ENCODE measurements at regions not wholly inside any gene's neighbourhood (a gene's known extent, or its start where the extent isn't known, plus 50 kb on each side); places are given as distances from the start of the nearest gene placed in this dataset.
A peak's percentile ranks its signal among the peaks of the same experiment; 100 is the strongest.

DNA sequence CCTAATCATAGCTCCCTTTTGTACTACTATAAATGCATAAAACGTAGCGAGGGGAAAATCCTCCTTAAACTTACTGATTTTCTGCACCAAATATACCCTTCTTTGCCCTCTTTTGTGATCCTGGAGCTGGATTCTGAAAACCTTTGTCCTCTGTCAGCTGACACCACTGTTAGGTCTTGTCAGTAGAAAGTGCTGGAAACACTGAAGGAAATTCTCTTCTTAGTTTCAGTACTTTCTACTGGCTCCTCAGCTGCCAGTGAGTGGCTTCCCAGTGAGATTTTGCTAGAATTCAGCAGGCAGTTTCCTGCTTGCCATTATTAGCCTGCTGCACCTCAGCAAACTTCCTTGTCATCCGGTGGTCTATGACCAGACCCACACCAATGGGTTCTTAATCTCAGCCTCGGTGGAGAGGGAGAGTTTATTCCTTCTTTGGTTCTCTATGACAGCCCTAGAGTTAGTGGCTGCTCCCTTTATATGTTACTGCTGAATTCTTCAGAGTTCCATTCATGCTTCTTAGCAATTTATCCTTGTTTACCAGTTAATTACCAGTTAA, 476.2 kb downstream of the FSCB start:
- H3K4me2 ChIP-seq: peak overlapping the region; percentile 21; the same call in 1 of the 2 replicates
- Mint-ChIP-seq H3K36me3 (ENCODE audit: low read depth) (no peaks in the 10 kb centered on the region), H3K4me3 (no peak overlapping the region), H3K9me3 (no peaks in the 10 kb centered on the region; the same call in 2 of the 3 replicates), H3K4me1 (peaks cover 11% of the 10 kb centered on the region), H3K27me3 (ENCODE audit: insufficient read depth, low read depth, poor library complexity) (peaks cover 3% of the 10 kb centered on the region), H3K27ac (peak overlapping the region; percentile 50)
- H2AFZ ChIP-seq: peak overlapping the region; percentile 72
- H3K27ac ChIP-seq (ENCODE audit: low read depth): no peak overlapping the region; the same call in 1 of the 2 replicates
- H3F3A ChIP-seq (replicated peaks; ENCODE audit: low read depth): no peaks in the 10 kb centered on the region
- TF ChIP-seq ZNF331 (CRISPR knock-in tag; IDR thresholded peaks at IDR 0.05; ENCODE audit: low read depth) (no peak), EZH2 (IDR thresholded peaks at IDR 0.05; ENCODE audit: low read depth, unreplicated experiment) (no peak), NANOG (IDR thresholded peaks at IDR 0.05; ENCODE audit: borderline replicate concordance) (no peak), EZH2phosphoT487 (IDR thresholded peaks at IDR 0.05; ENCODE audit: unreplicated experiment) (no peak), ZNF114 (CRISPR knock-in tag; IDR thresholded peaks at IDR 0.05) (no peak), STAT1 (IDR thresholded peaks at IDR 0.05; ENCODE audit: unreplicated experiment) (no peak), CREB1 (CRISPR knock-in tag; IDR thresholded peaks at IDR 0.05; ENCODE audit: low read depth) (no peak), POLR2AphosphoS5 (IDR thresholded peaks at IDR 0.05; ENCODE audit: low read depth) (no peak)
- TF ChIP-seq, protein P1, sequence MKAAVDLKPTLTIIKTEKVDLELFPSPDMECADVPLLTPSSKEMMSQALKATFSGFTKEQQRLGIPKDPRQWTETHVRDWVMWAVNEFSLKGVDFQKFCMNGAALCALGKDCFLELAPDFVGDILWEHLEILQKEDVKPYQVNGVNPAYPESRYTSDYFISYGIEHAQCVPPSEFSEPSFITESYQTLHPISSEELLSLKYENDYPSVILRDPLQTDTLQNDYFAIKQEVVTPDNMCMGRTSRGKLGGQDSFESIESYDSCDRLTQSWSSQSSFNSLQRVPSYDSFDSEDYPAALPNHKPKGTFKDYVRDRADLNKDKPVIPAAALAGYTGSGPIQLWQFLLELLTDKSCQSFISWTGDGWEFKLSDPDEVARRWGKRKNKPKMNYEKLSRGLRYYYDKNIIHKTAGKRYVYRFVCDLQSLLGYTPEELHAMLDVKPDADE (IDR thresholded peaks at IDR 0.05): no peak
- TF ChIP-seq, protein P2, sequence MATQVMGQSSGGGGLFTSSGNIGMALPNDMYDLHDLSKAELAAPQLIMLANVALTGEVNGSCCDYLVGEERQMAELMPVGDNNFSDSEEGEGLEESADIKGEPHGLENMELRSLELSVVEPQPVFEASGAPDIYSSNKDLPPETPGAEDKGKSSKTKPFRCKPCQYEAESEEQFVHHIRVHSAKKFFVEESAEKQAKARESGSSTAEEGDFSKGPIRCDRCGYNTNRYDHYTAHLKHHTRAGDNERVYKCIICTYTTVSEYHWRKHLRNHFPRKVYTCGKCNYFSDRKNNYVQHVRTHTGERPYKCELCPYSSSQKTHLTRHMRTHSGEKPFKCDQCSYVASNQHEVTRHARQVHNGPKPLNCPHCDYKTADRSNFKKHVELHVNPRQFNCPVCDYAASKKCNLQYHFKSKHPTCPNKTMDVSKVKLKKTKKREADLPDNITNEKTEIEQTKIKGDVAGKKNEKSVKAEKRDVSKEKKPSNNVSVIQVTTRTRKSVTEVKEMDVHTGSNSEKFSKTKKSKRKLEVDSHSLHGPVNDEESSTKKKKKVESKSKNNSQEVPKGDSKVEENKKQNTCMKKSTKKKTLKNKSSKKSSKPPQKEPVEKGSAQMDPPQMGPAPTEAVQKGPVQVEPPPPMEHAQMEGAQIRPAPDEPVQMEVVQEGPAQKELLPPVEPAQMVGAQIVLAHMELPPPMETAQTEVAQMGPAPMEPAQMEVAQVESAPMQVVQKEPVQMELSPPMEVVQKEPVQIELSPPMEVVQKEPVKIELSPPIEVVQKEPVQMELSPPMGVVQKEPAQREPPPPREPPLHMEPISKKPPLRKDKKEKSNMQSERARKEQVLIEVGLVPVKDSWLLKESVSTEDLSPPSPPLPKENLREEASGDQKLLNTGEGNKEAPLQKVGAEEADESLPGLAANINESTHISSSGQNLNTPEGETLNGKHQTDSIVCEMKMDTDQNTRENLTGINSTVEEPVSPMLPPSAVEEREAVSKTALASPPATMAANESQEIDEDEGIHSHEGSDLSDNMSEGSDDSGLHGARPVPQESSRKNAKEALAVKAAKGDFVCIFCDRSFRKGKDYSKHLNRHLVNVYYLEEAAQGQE (IDR thresholded peaks at IDR 0.05; ENCODE audit: unreplicated experiment): no peak
- TF ChIP-seq, protein P3, sequence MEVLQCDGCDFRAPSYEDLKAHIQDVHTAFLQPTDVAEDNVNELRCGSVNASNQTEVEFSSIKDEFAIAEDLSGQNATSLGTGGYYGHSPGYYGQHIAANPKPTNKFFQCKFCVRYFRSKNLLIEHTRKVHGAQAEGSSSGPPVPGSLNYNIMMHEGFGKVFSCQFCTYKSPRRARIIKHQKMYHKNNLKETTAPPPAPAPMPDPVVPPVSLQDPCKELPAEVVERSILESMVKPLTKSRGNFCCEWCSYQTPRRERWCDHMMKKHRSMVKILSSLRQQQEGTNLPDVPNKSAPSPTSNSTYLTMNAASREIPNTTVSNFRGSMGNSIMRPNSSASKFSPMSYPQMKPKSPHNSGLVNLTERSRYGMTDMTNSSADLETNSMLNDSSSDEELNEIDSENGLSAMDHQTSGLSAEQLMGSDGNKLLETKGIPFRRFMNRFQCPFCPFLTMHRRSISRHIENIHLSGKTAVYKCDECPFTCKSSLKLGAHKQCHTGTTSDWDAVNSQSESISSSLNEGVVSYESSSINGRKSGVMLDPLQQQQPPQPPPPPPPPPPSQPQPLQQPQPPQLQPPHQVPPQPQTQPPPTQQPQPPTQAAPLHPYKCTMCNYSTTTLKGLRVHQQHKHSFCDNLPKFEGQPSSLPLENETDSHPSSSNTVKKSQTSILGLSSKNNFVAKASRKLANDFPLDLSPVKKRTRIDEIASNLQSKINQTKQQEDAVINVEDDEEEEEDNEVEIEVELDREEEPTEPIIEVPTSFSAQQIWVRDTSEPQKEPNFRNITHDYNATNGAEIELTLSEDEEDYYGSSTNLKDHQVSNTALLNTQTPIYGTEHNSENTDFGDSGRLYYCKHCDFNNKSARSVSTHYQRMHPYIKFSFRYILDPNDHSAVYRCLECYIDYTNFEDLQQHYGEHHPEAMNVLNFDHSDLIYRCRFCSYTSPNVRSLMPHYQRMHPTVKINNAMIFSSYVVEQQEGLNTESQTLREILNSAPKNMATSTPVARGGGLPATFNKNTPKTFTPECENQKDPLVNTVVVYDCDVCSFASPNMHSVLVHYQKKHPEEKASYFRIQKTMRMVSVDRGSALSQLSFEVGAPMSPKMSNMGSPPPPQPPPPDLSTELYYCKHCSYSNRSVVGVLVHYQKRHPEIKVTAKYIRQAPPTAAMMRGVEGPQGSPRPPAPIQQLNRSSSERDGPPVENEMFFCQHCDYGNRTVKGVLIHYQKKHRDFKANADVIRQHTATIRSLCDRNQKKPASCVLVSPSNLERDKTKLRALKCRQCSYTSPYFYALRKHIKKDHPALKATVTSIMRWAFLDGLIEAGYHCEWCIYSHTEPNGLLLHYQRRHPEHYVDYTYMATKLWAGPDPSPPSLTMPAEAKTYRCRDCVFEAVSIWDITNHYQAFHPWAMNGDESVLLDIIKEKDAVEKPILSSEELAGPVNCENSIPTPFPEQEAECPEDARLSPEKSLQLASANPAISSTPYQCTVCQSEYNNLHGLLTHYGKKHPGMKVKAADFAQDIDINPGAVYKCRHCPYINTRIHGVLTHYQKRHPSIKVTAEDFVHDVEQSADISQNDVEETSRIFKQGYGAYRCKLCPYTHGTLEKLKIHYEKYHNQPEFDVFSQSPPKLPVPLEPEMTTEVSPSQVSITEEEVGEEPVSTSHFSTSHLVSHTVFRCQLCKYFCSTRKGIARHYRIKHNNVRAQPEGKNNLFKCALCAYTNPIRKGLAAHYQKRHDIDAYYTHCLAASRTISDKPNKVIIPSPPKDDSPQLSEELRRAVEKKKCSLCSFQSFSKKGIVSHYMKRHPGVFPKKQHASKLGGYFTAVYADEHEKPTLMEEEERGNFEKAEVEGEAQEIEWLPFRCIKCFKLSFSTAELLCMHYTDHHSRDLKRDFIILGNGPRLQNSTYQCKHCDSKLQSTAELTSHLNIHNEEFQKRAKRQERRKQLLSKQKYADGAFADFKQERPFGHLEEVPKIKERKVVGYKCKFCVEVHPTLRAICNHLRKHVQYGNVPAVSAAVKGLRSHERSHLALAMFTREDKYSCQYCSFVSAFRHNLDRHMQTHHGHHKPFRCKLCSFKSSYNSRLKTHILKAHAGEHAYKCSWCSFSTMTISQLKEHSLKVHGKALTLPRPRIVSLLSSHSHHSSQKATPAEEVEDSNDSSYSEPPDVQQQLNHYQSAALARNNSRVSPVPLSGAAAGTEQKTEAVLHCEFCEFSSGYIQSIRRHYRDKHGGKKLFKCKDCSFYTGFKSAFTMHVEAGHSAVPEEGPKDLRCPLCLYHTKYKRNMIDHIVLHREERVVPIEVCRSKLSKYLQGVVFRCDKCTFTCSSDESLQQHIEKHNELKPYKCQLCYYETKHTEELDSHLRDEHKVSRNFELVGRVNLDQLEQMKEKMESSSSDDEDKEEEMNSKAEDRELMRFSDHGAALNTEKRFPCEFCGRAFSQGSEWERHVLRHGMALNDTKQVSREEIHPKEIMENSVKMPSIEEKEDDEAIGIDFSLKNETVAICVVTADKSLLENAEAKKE (CRISPR knock-in tag; IDR thresholded peaks at IDR 0.05): no peak
- DNase-seq (ENCODE audit: low spot score) (peak; percentile 21), ATAC-seq (peak; percentile 57)
- H3K79me2 ChIP-seq (replicated peaks; ENCODE audit: insufficient read depth): no peaks in the 10 kb centered on the region
- H3K27me3 ChIP-seq (ENCODE audit: insufficient read depth): no peaks in the 10 kb centered on the region
- H3K4me1 ChIP-seq (ENCODE audit: insufficient read depth): no peaks in the 10 kb centered on the region; the same call in 1 of the 2 replicates
- no peaks in the 10 kb centered on the region for H4K20me1 ChIP-seq (replicated peaks; ENCODE audit: insufficient read depth)
- H3K4me3 ChIP-seq: no peak overlapping the region
- H3K36me3 ChIP-seq (ENCODE audit: insufficient read depth): no peaks in the 10 kb centered on the region
- H3K9me2 ChIP-seq (ENCODE audit: insufficient read depth): no peaks in the 10 kb centered on the region

Measured in GM23338 (cell line).